ENCODE measurements at regions not wholly inside any gene's neighbourhood (a gene's known extent, or its start where the extent isn't known, plus 50 kb on each side); places are given as distances from the start of the nearest gene placed in this dataset.

DNA sequence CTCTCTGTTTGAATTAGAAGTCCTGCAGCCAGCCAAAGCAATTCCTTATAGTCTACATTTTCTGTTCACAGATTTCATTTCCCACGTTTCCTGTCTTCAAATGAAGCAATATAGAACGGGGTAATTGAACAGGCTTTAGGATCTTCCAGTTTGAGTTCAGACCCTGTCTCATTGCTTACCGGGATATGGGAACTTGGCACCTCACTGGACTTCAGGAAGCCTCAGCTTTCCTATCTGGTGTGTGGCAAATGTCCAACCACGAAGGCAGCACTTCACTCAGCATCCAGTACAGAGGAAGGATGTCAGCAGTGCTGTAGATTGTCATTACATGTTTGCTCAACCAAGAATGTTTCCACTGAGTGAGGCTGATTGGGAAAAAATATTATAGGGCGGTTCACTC is 271.1 kb upstream of the ZFP42 start:
- TF ChIP-seq GATA3 (IDR thresholded peaks at IDR 0.05; ENCODE audit: low read depth, low read length) (no peak), GATA2 (IDR thresholded peaks at IDR 0.05; ENCODE audit: low read depth, low read length) (no peak)
